ENCODE measurements at regions not wholly inside any gene's neighbourhood (a gene's known extent, or its start where the extent isn't known, plus 50 kb on each side); places are given as distances from the start of the nearest gene placed in this dataset.
"Not testable (repeated sequence)": the region's sequence is repeated elsewhere in the genome, so short reads cannot be mapped to it uniquely, and the experiment has no call there.

GRCh38 chr11:37881741-37882140 is 1283.7 kb upstream of the RAG2 start:
- H3K4me2 ChIP-seq = no peak overlapping the region
- TF ChIP-seq KDM1A (IDR thresholded peaks at IDR 0.05; ENCODE audit: low read depth) (no peak), NPAS2 (CRISPR knock-in tag; IDR thresholded peaks at IDR 0.05; ENCODE audit: borderline replicate concordance) (no peak), SMC3 (IDR thresholded peaks at IDR 0.05) (no peak), ATOH8 (CRISPR knock-in tag; IDR thresholded peaks at IDR 0.05; ENCODE audit: low read depth) (no peak), CEBPB (IDR thresholded peaks at IDR 0.05) (no peak), E2F6 (IDR thresholded peaks at IDR 0.05; ENCODE audit: borderline replicate concordance, low read depth) (no peak), NFE2L2 (conservative IDR thresholded peaks at IDR 0.05; ENCODE audit: low read length) (no peak), EHF (CRISPR knock-in tag; IDR thresholded peaks at IDR 0.05) (no peak), CTCF (IDR thresholded peaks at IDR 0.05) (no peak), BHLHE40 (IDR thresholded peaks at IDR 0.05; ENCODE audit: low read depth, low read length) (no peak), RAD21 (conservative IDR thresholded peaks at IDR 0.05 in 1 of 2, IDR thresholded peaks at IDR 0.05 in 1 of 2) (no peak), HEYL (CRISPR knock-in tag; IDR thresholded peaks at IDR 0.05) (no peak), RFX5 (IDR thresholded peaks at IDR 0.05) (no peak), ELK1 (IDR thresholded peaks at IDR 0.05; ENCODE audit: low read depth, low read length) (no peak), RNF2 (IDR thresholded peaks at IDR 0.05; ENCODE audit: borderline replicate concordance, low read depth) (no peak), POLR2AphosphoS2 (conservative IDR thresholded peaks at IDR 0.05; ENCODE audit: low read length) (no peak), CBX8 (IDR thresholded peaks at IDR 0.05) (no peak), HMGXB4 (CRISPR knock-in tag; IDR thresholded peaks at IDR 0.05; ENCODE audit: borderline replicate concordance) (no peak), HOXB5 (CRISPR knock-in tag; IDR thresholded peaks at IDR 0.05) (no peak)
- no peak overlapping the region for H3K4me3 ChIP-seq
- FAIRE-seq (no peak), ATAC-seq (no peak), DNase-seq (ENCODE audit: low read depth in 1 of 2, low spot score in 1 of 2) (no peak)
- no peak overlapping the region for H3K27ac ChIP-seq
- 0 out of 3 replicates have a peak, but pooled peaks cover 6% of the 10 kb centered on the region for H3K9me3 ChIP-seq
- ChIA-PET CTCF (no interaction called here), POLR2A (no interaction called here)
- H3K4me1 ChIP-seq = no peaks in the 10 kb centered on the region
- 5% methylated on average over 3 of the region's 3 CpGs for WGBS (ENCODE audit: missing lambda C conversion rate)

GRCh38 chr11:37861671-37862070 is 1263.6 kb upstream of the RAG2 start:
- Histone ChIP-seq H3K4me3 (no peak overlapping the region), H3K4me1 (no peaks in the 10 kb centered on the region), H3K9me3 (no peaks in the 10 kb centered on the region), H3K27ac (no peak overlapping the region), H3K4me2 (no peak overlapping the region)
- 10% methylated on average over 1 of the region's 1 CpG for WGBS (ENCODE audit: missing lambda C conversion rate)
- ChIA-PET POLR2A (no interaction called here), CTCF (no interaction called here)
- no peak for FAIRE-seq
- ATAC-seq = no peak
- no peak for DNase-seq (ENCODE audit: low read depth in 1 of 2, low spot score in 1 of 2)
- TF ChIP-seq EHF (CRISPR knock-in tag; IDR thresholded peaks at IDR 0.05) (no peak), TP53 (CRISPR knock-in tag; IDR thresholded peaks at IDR 0.05) (no peak), RARB (CRISPR knock-in tag; IDR thresholded peaks at IDR 0.05) (no peak), FOXS1 (CRISPR knock-in tag; IDR thresholded peaks at IDR 0.05) (no peak), HOXB5 (CRISPR knock-in tag; IDR thresholded peaks at IDR 0.05) (no peak), CBX2 (IDR thresholded peaks at IDR 0.05; ENCODE audit: borderline replicate concordance, low read depth) (no peak), NR3C1 (IDR thresholded peaks at IDR 0.05) (no peak), ATOH8 (CRISPR knock-in tag; IDR thresholded peaks at IDR 0.05; ENCODE audit: low read depth) (no peak), MYC (IDR thresholded peaks at IDR 0.05; ENCODE audit: borderline replicate concordance, low read length) (no peak)

GRCh38 chr11:37858806-37859537 is 1260.9 kb upstream of the RAG2 start:
- POLR2A ChIA-PET; ATAC-seq; H3K4me2 ChIP-seq; H3K4me1 ChIP-seq; DNase-seq (ENCODE audit: low read depth in 1 of 2, low spot score in 1 of 2); H3K27ac ChIP-seq; H3K9me3 ChIP-seq; CTCF ChIA-PET; FAIRE-seq; H3K4me3 ChIP-seq: not testable (repeated sequence)
- 2% methylated on average over 7 of the region's 7 CpGs for WGBS (ENCODE audit: missing lambda C conversion rate)
